22Rv1 (cell line): ENCODE measurements at regions not wholly inside any gene's neighbourhood (a gene's known extent, or its start where the extent isn't known, plus 50 kb on each side); places are given as distances from the start of the nearest gene placed in this dataset.

ENCODE experiments used
- CTCF ChIP-seq: fragments of 450-650 bp; IDR thresholded peaks from 2 replicates; pipeline ENCODE4 v1.5.1; 2017; ENCODE audit warnings: mild to moderate bottlenecking
- ZFX ChIP-seq: fragments of 450-650 bp; IDR thresholded peaks from 2 replicates; pipeline ENCODE4 v1.6.1; 2017; ENCODE audit warnings: antibody characterized with exemption, borderline replicate concordance

DNA sequence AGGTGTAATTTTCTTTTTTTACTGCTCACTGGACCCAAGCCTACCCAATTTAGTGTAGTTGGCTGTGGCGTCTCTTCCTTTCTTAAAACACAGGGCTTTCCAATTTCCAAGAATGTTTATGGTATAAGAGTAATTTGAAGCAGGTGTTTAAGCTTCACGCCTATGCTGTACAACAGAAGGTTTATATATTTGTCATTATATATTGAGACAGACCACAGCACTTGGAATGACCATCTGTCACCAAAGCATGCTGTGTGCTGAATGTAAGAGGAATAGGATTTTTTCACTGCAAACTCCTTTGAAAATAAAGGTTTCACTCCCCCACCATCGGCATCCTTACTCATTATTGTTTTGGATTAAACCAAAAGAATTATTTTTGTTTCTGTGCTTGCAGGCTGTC, 325.7 kb downstream of the OTOL1 start:
- TF ChIP-seq CTCF (no peak), ZFX (no peak)
